Memory B cell (primary cell): ENCODE measurements at regions not wholly inside any gene's neighbourhood (a gene's known extent, or its start where the extent isn't known, plus 50 kb on each side); places are given as distances from the start of the nearest gene placed in this dataset.
A peak's percentile ranks its signal among the peaks of the same experiment; 100 is the strongest.
"Not testable (repeated sequence)": the region's sequence is repeated elsewhere in the genome, so short reads cannot be mapped to it uniquely, and the experiment has no call there.

Source experiments
- ATAC-seq: fragments of 150-1000 bp; cut with Tn5 transposase; 2 replicates; pipeline ENCODE4 v1.10.0; 2021; ENCODE audit warnings: low read depth, mild to moderate bottlenecking, moderate library complexity
- DNase-seq, 2 donors: peaks; one replicate each; pipeline ENCODE4 v3.0.0; 2022; ENCODE audit warnings: low spot score in 2 of 2
- H3K27ac Mint-ChIP-seq: one replicate; pipeline ENCODE4 v1.8.0; 2022; ENCODE audit warnings: mild to moderate bottlenecking, moderate library complexity, mixed read lengths
- H3K27me3 Mint-ChIP-seq: one replicate; pipeline ENCODE4 v1.8.0; 2022; ENCODE audit warnings: mixed read lengths
- H3K36me3 Mint-ChIP-seq: one replicate; pipeline ENCODE4 v1.8.0; 2022; ENCODE audit warnings: mild to moderate bottlenecking, mixed read lengths
- H3K4me1 Mint-ChIP-seq: one replicate; pipeline ENCODE4 v1.8.0; 2022; ENCODE audit warnings: mixed read lengths
- H3K4me3 Mint-ChIP-seq: one replicate; pipeline ENCODE4 v1.8.0; 2022; ENCODE audit warnings: mild to moderate bottlenecking, moderate library complexity, mixed read lengths
- H3K9me3 Mint-ChIP-seq: one replicate; pipeline ENCODE4 v1.8.0; 2022; ENCODE audit warnings: mixed read lengths

DNA sequence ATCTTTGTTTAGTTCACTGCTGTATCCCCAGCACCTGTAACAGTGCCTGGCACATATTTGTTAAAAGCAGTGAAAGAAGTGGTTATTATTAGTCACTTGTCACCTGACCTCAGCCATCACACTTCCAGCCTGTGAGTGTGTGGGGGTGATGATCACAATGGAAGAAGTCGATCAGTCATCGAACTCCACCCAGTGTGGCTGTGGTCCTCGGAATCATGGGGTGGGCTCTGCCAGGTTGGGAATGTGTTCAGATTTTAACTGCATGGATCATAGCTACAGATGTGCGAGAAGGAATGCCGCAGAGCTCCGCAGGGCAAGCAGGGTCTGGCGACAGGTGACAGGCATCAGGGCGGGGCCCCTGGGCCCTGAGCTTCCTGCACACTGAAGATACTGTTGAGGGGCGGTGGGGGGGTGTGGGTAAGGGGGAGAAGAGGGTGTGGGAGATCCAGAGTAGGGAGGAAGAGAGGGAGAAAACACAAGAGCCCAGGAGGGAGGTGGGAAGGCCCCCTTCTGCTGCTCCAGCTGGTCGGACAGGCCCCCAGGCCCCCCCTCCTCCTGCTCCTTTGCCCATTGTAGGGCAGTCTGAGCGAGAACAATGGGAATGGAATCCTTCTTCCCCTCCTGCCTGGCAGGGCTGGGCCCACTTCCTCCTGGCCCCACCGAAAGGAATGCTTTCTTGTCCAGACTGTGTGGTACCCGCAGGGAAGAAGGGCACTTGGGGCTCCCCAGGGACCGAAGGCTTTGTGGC, 89.6 kb downstream of the SPRY4 start:
- Mint-ChIP-seq H3K9me3 (no peaks in the 10 kb centered on the region), H3K4me1 (no peaks in the 10 kb centered on the region), H3K4me3 (no peak overlapping the region), H3K36me3 (no peaks in the 10 kb centered on the region), H3K27me3 (peaks cover 14% of the 10 kb centered on the region), H3K27ac (no peak overlapping the region)
- DNase-seq = no peak
- ATAC-seq = no peak

DNA sequence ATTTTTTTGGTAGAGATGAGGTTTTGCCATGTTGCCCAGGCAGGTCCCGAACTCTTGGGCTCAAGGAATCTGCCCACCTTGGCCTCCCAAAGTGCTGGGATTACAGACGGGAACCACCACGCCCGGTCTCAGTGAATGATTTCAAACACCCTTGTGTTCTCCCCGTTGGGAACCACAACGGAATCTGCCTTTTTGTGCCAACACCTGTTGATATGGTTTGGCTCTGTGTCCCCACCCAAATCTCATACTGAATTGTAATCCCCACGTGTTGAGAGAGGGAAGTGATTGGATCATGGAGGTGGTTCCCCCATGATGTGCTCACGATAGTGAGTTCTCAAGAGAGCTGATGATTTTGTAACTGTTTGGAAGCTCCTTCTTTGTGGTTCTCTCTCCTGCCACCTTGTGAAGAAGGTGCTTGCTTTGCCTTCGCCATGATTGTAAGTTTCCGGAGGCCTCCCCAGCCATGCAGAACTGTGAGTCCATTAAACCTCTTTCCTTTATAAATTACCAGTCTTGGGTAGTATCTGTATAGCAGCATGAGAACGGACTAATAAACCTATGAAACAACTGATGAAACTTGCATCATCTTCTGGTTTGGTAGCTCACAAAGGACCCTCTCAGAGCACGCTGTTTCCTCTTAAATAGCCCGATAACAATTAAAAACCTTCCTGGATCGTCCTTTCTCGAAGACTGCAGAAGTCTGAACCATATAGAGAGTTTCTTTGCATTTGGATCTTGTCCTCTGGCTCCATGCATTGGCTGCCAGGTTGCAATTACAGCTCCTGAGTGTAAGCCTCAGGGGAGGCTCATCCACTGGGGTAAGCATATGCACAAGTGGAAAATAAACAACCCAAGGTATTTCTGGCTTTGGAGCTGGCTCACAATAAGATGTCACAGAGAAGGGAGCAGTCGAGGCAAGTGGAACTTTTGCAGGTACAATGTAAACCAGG, 91.5 kb downstream of the SPRY4 start:
- H3K9me3 Mint-ChIP-seq = no peaks in the 10 kb centered on the region
- H3K27ac Mint-ChIP-seq = no peak overlapping the region
- ATAC-seq = no peak
- H3K36me3 Mint-ChIP-seq = no peaks in the 10 kb centered on the region
- no peak overlapping the region for H3K4me3 Mint-ChIP-seq
- H3K4me1 Mint-ChIP-seq = no peaks in the 10 kb centered on the region
- peaks cover 19% of the 10 kb centered on the region for H3K27me3 Mint-ChIP-seq
- DNase-seq = no peak

DNA sequence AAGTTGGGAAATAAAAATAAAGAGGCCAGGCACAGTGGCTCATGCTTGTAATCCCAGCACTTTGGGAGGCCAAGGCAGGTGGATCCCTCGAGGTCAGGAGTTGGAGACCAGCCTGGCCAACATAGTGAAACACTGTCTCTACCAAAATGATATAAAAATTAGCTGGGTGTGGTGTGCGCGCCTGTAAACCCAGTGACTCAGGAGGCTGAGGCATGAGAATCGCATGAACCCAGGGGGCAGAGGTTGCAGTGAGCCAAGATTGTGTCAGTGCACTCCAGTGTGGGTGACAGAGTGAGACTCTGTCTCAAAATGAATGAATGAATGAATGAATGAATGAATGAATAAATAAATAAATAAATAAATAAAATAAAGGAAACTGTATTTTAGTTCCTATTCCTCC, 93.9 kb downstream of the SPRY4 start:
- not testable (repeated sequence) for H3K4me3 Mint-ChIP-seq, H3K36me3 Mint-ChIP-seq, H3K9me3 Mint-ChIP-seq, DNase-seq, ATAC-seq, H3K27ac Mint-ChIP-seq, H3K4me1 Mint-ChIP-seq
- H3K27me3 Mint-ChIP-seq = peaks cover 20% of the 10 kb centered on the region

DNA sequence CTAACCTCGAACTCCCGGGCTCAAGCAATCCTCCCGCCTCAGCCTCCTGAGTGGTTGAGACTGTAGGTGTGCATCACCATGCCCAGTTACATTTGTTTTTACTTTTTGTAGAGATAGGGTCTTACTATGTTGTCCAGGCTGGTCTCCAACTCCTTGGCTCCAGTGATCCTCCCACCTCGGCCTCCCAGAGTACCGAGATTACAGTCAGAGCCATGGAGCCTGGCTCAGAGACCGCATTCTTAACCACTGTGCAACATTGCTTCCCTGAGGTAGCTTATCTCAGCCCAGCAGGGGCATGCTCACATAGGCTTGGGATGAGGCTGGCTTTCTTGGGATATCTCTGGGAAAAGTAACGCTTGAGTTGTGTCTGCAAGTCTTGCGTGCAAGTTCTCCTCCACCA, 99.7 kb downstream of the SPRY4 start:
- Mint-ChIP-seq H3K4me3 (no peak overlapping the region), H3K4me1 (peaks cover 9% of the 10 kb centered on the region), H3K27me3 (peaks cover 14% of the 10 kb centered on the region), H3K9me3 (peaks cover 1% of the 10 kb centered on the region), H3K36me3 (no peaks in the 10 kb centered on the region), H3K27ac (no peak overlapping the region)
- DNase-seq (no peak), ATAC-seq (no peak)

DNA sequence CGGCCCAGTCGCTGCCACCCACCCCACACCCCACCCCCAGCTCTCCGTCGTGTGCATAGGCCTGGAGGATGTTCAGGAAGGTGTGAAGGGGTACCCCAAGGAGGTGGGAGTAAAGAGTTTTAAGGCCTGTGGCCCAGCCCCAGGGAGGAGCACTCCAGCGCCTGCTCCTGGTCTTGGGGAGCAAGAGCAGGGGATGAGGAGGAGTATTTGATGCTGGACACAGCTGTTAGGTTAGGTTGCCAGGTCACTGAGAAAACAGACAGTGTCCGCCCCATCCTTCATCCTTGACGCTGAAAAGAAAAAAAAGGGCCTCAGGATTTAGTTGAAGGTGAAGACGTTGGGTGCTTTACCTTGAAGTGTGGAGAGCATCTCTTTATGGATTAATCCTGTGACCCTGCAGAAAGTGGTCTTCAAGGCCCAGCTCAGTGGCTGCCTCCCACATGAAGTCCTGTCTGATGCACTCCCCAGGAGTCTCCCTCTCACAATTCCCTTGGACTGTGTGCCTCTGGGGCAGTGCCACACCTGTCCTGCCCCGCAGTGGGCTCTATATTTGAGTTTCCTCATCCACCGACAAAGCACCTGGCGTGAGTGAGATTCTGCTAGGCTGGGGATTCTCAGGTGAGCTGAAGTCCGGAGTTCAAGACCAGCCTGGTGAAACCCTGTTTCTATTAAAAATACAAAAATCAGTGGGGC, 101.8 kb downstream of the SPRY4 start:
- H3K9me3 Mint-ChIP-seq = peaks cover 1% of the 10 kb centered on the region
- ATAC-seq (no peak), DNase-seq (no peak)
- H3K4me1 Mint-ChIP-seq = peaks cover 9% of the 10 kb centered on the region
- no peaks in the 10 kb centered on the region for H3K36me3 Mint-ChIP-seq
- H3K4me3 Mint-ChIP-seq = no peak overlapping the region
- peaks cover 14% of the 10 kb centered on the region for H3K27me3 Mint-ChIP-seq
- H3K27ac Mint-ChIP-seq = no peak overlapping the region

DNA sequence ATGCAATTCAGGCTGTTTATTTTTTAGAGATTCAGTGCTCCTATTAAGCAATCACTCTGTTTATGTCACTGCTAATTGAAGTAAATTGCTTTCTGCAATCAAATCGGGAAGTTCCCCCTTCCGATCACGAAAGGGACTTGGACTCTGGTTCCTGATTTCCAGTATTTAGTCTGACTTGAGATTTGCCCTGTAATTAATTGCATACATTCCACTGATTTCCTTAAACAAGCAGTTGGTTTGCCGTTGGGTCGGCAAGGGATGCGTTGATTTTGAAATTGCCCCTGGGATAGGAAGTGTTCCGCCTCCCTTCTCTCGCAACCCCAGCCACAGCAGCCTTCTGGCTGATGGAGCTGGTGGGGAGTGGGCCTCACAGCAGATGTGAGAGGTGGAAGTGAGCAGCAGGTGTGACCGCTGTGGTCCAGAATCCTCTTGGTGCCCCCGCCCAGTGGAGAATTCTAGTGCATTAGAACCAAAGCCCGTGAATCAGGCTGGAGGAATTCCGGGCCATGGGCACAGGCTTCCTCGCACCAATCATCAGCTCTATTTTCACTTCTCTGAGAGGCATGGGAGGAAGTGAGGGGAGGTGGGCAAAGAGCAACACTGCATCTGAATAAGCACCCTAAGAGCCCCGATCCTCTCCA, 102.5 kb downstream of the SPRY4 start:
- Mint-ChIP-seq H3K4me3 (peak overlapping the region; percentile 41), H3K27me3 (peaks cover 15% of the 10 kb centered on the region), H3K9me3 (no peaks in the 10 kb centered on the region), H3K27ac (no peak overlapping the region), H3K4me1 (peaks cover 9% of the 10 kb centered on the region), H3K36me3 (no peaks in the 10 kb centered on the region)
- no peak for ATAC-seq
- no peak for DNase-seq

DNA sequence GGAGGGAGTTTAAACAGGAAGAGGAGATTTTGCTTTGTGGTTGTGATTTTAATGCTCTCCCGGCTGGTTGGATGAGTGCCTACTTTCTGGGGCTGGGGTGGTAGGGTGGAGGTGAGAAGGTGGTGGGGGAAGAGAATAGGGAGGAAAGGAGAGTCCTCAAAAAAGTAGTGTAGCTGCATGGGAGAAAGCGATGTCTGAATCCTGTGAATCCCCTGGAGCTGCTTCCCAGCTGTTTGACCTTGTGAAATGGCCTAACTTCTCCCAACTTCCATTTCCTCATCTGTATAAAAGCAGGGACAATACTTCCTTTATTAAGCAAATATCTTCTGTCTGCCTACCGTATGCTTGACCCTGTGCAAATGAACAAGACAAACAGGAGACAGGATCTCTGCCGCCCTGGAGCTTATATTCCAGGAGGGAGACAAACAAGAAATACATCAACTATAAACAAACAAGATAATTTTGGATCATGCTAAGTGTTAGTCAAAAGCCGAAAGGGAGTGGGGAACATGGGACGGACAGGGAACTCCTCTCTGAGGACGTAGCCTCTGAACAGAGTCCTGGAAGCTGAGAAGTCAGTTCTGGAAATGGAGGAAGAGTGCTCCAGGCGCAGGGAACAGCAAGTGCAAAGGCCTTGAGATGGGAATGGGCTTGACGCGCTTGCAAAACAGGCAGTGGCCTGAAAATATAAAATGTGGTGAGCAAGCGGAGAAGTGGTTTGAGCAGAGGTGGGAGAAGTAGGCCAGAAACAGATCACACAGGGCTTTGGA, 103.5 kb downstream of the SPRY4 start:
- no peaks in the 10 kb centered on the region for H3K36me3 Mint-ChIP-seq
- ATAC-seq = no peak
- H3K4me1 Mint-ChIP-seq = peaks cover 9% of the 10 kb centered on the region
- no peak for DNase-seq
- H3K27ac Mint-ChIP-seq = no peak overlapping the region
- H3K27me3 Mint-ChIP-seq = peaks cover 15% of the 10 kb centered on the region
- H3K4me3 Mint-ChIP-seq = no peak overlapping the region
- H3K9me3 Mint-ChIP-seq = no peaks in the 10 kb centered on the region

DNA sequence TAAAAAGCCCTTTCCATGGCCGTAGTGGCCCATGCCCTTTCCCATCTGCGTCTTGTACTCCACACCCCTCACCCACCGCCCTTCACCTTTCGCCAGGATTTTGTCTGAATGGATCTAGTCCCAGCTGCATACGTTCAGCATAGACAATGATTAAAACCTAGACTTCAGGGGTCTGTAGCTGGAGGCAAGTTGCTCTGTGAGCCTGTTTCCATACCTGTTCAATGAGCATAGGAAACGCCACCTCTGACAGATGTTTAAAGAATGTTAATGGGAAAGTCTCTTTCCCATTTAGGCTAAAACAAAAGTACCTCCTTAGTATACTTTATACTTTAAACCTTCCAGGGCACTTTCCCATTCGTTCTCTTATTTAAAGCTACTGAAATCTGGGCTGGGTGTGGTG, 105.7 kb downstream of the SPRY4 start:
- Mint-ChIP-seq H3K36me3 (no peaks in the 10 kb centered on the region), H3K27ac (no peak overlapping the region), H3K4me3 (no peak overlapping the region), H3K9me3 (no peaks in the 10 kb centered on the region), H3K27me3 (peaks cover 16% of the 10 kb centered on the region), H3K4me1 (peaks cover 9% of the 10 kb centered on the region)
- ATAC-seq = no peak
- no peak for DNase-seq

DNA sequence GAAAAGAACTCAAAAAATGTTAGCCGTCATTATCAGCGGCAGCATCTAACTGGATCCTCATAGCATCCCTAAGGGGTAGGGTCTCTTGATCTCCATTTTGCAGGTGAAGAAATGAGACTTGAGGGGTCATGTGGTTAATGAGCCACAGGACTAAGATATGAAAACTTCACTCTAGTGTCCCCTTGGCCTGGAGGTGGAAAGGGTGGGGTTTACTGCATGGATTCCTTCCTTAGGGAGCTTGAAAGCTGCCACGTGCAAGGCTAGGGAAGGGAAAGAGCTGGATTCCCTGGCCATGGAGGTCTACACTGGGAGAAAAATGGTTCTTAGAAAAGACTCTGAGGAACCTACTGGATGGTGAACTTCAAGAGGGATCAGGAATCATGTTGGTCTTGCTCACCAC, 107.9 kb downstream of the SPRY4 start:
- ATAC-seq = no peak
- Mint-ChIP-seq H3K4me3 (no peak overlapping the region), H3K9me3 (no peaks in the 10 kb centered on the region), H3K27ac (no peak overlapping the region), H3K27me3 (peaks cover 16% of the 10 kb centered on the region), H3K4me1 (peaks cover 5% of the 10 kb centered on the region), H3K36me3 (no peaks in the 10 kb centered on the region)
- no peak for DNase-seq

DNA sequence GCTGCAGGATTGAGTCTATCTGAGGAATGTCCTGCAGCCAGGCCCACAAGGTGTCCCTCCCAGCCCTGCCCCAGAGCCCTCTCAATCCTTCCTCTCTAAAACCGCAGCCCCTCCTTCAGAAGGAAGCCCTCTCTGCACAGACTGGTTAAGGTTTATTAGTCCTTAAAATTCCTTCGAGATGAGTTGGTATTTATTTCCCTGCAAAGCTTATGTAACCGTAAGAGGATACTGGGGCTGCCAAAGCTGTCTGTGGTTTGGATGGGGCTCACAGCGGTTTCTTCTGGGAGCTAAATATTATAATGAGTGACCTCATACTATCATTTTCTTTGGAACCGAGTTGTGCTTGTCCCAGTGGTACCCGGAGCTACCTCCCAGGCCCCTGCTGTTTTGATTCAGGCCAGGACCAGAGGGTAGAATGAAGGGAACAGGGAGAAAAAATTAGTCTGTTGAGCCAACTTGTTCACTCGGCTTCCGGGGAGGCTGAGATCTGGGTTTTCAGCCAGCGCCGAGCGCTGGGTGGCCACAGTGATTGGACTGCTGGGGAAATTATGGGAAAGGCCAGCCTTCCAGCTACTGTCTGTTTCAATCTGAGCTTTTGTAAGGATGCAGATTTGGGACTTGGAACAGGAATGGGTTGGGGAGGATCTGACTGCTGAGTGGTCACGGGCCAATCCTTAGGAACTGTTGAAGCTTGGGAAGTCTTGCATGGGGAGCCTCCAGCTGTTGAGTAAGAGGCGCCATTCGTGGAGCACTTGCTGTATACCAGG, 107.5 kb downstream of the NDFIP1 start:
- no peaks in the 10 kb centered on the region for H3K4me1 Mint-ChIP-seq
- ATAC-seq (no peak), DNase-seq (no peak)
- no peak overlapping the region for H3K4me3 Mint-ChIP-seq
- no peak overlapping the region for H3K27ac Mint-ChIP-seq
- no peaks in the 10 kb centered on the region for H3K36me3 Mint-ChIP-seq
- no peaks in the 10 kb centered on the region for H3K9me3 Mint-ChIP-seq
- peaks cover 12% of the 10 kb centered on the region for H3K27me3 Mint-ChIP-seq

DNA sequence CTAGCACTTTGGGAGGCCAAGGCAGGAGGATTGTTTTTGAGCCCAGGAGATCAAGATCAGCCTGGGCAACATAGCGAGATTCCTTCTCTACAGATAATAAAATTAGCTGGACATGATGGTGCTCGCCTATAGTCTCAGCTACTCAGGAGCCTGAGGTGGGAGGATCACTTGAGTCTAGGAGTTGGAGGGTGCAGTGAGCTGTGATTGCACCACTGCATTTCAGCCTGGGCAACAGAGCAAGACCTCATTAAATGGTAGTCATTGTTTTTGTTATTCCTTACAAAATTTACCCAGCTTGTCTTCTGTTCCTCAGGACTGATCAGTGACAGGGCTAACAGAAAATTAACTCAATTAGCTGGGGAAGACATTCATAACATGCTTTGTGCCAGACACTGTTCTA, 104.5 kb downstream of the NDFIP1 start:
- Mint-ChIP-seq H3K4me1 (no peaks in the 10 kb centered on the region), H3K9me3 (no peaks in the 10 kb centered on the region), H3K36me3 (no peaks in the 10 kb centered on the region), H3K27me3 (peaks cover 5% of the 10 kb centered on the region), H3K4me3 (no peak overlapping the region), H3K27ac (no peak overlapping the region)
- DNase-seq (no peak), ATAC-seq (no peak)

DNA sequence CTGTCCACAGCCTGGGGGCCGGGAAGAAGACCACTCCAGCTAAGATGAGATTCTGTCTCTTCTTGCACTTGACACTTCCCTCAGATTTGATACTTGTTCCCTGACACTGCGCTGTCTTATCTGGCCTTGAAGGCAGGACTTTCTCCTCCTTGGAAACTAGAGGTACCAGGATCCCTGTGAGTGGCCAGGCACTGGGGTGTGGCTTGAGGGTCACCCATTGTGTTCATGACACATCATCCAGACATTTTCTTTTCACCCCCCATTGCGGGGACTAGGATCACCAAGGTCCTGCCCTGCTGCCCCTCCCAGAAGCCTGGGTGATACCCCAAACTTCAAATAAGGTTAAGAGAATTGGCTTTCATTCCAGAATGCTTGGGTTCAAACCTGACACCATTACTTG, 103.3 kb downstream of the NDFIP1 start:
- Mint-ChIP-seq H3K4me1 (no peaks in the 10 kb centered on the region), H3K27me3 (peaks cover 1% of the 10 kb centered on the region), H3K9me3 (no peaks in the 10 kb centered on the region), H3K4me3 (no peak overlapping the region), H3K27ac (no peak overlapping the region), H3K36me3 (no peaks in the 10 kb centered on the region)
- DNase-seq = no peak
- no peak for ATAC-seq
